Activated CD4-positive, alpha-beta memory T cell treated with anti-CD3 and anti-CD28 coated beads, Interleukin-2, amount 10 ng/mL, durations not matched to agents 7 days and 5 days (primary cell): ENCODE measurements at regions not wholly inside any gene's neighbourhood (a gene's known extent, or its start where the extent isn't known, plus 50 kb on each side); places are given as distances from the start of the nearest gene placed in this dataset.

ENCODE experiments used
- CTCF ChIA-PET: fragments of 350-600 bp; sonication (Branson Sonifier 250); formaldehyde crosslinking; loops from one replicate; lab custom pipeline; 2021; ENCODE audit warnings: antibody characterized with exemption, inconsistent platforms; lab: Charles Lee
- POLR2A ChIA-PET: fragments of 350-600 bp; sonication (Branson Sonifier 250); formaldehyde crosslinking; loops from one replicate; lab custom pipeline; 2021; ENCODE audit warnings: antibody characterized with exemption; lab: Charles Lee
- DNase-seq: peaks from one replicate; pipeline ENCODE4 v3.0.0-alpha.2; 2020
- H3K27ac Mint-ChIP-seq: one replicate; pipeline ENCODE4 v1.8.0; 2021; ENCODE audit warnings: mild to moderate bottlenecking, mixed read lengths
- H3K27me3 Mint-ChIP-seq: one replicate; pipeline ENCODE4 v1.8.0; 2021; ENCODE audit warnings: mixed read lengths
- H3K36me3 Mint-ChIP-seq: one replicate; pipeline ENCODE4 v1.8.0; 2021; ENCODE audit warnings: low read depth, mixed read lengths
- H3K4me1 Mint-ChIP-seq: one replicate; pipeline ENCODE4 v1.8.0; 2021; ENCODE audit warnings: mixed read lengths
- H3K4me3 Mint-ChIP-seq: one replicate; pipeline ENCODE4 v1.8.0; 2021; ENCODE audit warnings: mild to moderate bottlenecking, mixed read lengths
- H3K9me3 Mint-ChIP-seq: one replicate; pipeline ENCODE4 v1.8.0; 2021; ENCODE audit warnings: mixed read lengths

DNA sequence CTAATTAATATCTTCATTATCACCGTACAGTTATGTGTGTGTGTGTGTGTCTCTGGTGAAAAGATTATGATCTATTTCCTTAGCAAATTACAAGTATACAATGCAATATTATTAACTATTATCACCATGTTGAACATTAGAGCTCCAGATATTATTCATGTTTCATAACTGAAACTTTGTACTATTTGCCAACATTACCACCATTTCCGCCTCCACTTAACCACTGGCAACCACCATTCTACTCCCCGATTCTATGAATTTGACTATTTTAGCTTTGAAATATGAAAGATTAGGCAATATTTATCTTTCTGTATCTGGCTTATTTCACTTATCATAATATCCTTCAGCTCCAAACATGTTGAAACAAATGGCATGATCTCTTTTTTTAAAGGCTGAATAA, 717.9 kb downstream of the ARAP2 start:
- Mint-ChIP-seq H3K4me3 (no peak overlapping the region), H3K4me1 (no peaks in the 10 kb centered on the region), H3K9me3 (no peaks in the 10 kb centered on the region), H3K27ac (no peak overlapping the region), H3K27me3 (no peaks in the 10 kb centered on the region), H3K36me3 (no peaks in the 10 kb centered on the region)
- POLR2A ChIA-PET, result interaction anchor here (0.6 kb wide), 1 partner anchor 141 kb away, joined by 3 read pairs; no protein-coding TSS in a partner anchor
- no peak for DNase-seq
- CTCF ChIA-PET, result no interaction called here

GRCh38 chr4:35534962-35535361, 709.4 kb downstream of the ARAP2 start:
- Mint-ChIP-seq H3K36me3 (no peaks in the 10 kb centered on the region), H3K4me1 (no peaks in the 10 kb centered on the region), H3K4me3 (no peak overlapping the region), H3K27ac (no peak overlapping the region), H3K9me3 (no peaks in the 10 kb centered on the region), H3K27me3 (no peaks in the 10 kb centered on the region)
- ChIA-PET POLR2A (no interaction called here), CTCF (no interaction called here)
- no peak for DNase-seq

DNA sequence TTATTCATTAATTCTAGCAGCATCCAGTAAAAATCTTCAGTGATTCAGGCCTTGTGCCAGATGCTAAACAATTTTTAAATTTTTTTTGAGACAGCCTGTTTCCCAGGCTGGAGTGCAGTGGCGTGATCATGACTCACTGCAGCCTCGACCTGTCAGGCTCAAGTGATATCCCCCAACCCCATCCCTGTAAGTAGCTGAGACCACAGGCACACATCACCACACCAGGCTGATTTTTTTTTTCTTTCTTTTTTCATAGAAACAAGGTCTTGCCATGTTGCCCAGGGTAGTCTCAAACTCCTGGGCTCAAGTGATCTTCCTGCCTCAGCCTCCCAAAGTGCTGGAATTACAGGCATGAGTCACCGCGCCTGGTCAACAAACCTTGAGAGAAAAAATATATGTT, 705.5 kb downstream of the ARAP2 start:
- Mint-ChIP-seq H3K9me3 (peaks cover 2% of the 10 kb centered on the region), H3K36me3 (no peaks in the 10 kb centered on the region), H3K27ac (no peak overlapping the region), H3K4me1 (no peaks in the 10 kb centered on the region), H3K27me3 (no peaks in the 10 kb centered on the region), H3K4me3 (no peak overlapping the region)
- POLR2A ChIA-PET, result no interaction called here
- CTCF ChIA-PET, result no interaction called here
- no peak for DNase-seq

DNA sequence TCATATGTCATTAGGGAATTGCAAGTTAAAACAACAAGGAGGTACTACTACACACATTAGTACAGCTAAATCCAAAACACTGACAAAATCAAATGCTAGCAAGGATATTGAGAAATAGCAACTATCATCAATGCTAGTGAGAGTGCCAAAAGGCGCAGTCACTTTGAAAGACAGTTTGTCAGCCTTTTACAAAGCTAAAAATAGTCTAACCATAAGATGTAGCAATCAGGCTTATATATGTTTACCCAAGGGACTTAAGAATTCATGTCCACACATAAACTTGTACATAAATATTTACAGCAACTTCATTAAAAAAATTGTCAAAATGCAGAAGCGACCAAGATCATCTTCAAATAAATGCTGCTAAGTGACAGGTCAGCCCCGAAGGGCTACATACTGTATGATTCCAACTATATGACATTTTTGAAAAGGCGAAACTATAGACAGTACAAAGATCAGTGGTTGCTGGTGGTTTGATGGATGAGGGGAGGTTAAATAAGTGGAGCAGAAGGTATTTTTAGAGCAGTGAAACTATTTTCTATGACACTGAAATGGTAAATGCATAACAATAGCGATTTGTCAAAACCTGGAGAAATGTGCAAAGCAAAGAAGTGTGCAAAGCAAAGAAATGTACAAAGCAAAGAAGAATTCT, 704.8 kb downstream of the ARAP2 start:
- no peak overlapping the region for H3K27ac Mint-ChIP-seq
- peaks cover 2% of the 10 kb centered on the region for H3K9me3 Mint-ChIP-seq
- POLR2A ChIA-PET, result no interaction called here
- no peaks in the 10 kb centered on the region for H3K4me1 Mint-ChIP-seq
- CTCF ChIA-PET, result no interaction called here
- DNase-seq, result no peak
- H3K27me3 Mint-ChIP-seq, result no peaks in the 10 kb centered on the region
- H3K36me3 Mint-ChIP-seq, result no peaks in the 10 kb centered on the region
- no peak overlapping the region for H3K4me3 Mint-ChIP-seq

DNA sequence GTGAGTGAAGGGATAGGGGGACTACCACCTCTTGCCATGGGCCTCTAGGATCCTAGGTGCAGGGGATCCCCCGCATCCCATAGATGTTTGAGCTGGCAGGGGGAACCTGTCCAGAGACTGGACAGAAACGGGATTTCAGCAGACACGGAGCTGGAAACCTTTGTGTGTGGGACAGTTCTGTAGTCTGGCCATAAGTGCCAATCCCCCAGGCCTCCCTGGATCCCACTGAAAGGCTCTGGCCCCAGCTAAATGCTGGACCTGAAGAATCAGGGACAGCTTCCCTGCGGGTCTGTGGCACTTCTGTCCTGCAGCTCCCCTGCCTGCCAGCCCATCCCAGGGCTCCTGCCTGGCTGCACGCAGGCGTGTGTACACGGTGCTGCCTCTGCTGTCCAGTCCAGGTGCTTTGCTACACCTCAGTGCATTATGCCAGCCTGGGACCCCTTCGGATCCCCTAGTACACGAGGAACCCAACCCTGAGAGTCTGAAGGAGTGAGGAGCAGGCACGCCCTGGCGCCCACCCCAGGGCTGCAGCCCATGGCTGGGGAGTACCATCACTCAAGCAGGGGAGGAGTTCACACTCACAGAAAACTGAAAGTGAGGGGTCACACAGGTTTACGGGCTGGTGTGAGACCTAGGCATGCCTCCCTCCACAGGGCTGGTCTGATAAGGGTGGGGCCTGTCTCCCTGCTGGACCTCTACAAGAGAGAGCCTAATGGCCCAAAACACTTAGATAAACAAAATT, 703.0 kb downstream of the ARAP2 start:
- peaks cover 2% of the 10 kb centered on the region for H3K9me3 Mint-ChIP-seq
- H3K4me1 Mint-ChIP-seq, result no peaks in the 10 kb centered on the region
- H3K4me3 Mint-ChIP-seq, result no peak overlapping the region
- DNase-seq, result no peak
- ChIA-PET POLR2A (no interaction called here), CTCF (no interaction called here)
- H3K27ac Mint-ChIP-seq, result no peak overlapping the region
- H3K36me3 Mint-ChIP-seq, result no peaks in the 10 kb centered on the region
- H3K27me3 Mint-ChIP-seq, result no peaks in the 10 kb centered on the region

GRCh38 chr4:35541888-35542213, 702.5 kb downstream of the ARAP2 start:
- H3K27ac Mint-ChIP-seq, result no peak overlapping the region
- CTCF ChIA-PET, result no interaction called here
- H3K36me3 Mint-ChIP-seq, result no peaks in the 10 kb centered on the region
- POLR2A ChIA-PET, result no interaction called here
- peaks cover 2% of the 10 kb centered on the region for H3K9me3 Mint-ChIP-seq
- H3K4me1 Mint-ChIP-seq, result no peaks in the 10 kb centered on the region
- no peak overlapping the region for H3K4me3 Mint-ChIP-seq
- no peaks in the 10 kb centered on the region for H3K27me3 Mint-ChIP-seq
- no peak for DNase-seq

DNA sequence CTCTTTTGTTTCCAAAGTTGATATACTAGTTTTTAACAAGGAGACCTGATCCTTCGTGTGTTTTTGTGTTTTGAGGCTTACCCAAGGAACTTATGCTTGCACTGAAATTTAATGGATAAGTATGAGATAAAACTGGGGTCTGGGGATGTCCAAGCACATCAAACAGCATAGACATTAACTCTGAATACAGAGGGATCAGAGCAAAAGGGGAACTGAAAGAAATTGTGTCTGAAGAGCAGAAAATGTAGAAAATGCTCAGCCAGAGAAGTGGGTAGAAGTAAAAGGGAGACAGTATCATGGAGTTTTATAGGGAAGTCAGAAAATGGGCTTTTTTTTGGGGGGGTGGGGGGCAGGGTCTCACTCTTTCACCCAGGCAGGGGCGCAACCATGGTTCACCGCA, 695.4 kb downstream of the ARAP2 start:
- no peak for DNase-seq
- Mint-ChIP-seq H3K36me3 (no peaks in the 10 kb centered on the region), H3K27ac (no peak overlapping the region), H3K4me3 (no peak overlapping the region), H3K4me1 (no peaks in the 10 kb centered on the region), H3K9me3 (no peaks in the 10 kb centered on the region), H3K27me3 (no peaks in the 10 kb centered on the region)
- ChIA-PET CTCF (no interaction called here), POLR2A (no interaction called here)

DNA sequence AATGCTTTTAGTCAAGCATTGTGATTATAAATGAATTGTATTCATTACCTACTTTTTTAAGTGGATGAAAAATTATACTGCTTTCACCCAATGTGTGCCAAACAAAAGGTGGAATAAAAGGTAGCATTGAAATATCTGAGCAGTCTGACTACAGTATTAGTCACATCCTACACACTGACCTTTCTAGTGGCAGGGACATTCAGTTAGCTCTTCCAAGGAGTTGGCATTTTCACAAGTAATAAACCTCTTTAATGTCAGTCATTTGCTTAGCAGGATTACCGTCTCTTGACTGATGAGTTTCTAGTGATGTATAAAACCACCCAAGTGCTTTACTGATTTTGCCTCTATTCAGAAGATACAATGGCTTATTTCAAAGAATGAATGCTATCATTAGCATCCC, 687.9 kb downstream of the ARAP2 start:
- no peaks in the 10 kb centered on the region for H3K36me3 Mint-ChIP-seq
- no peak overlapping the region for H3K27ac Mint-ChIP-seq
- DNase-seq, result no peak
- H3K4me3 Mint-ChIP-seq, result no peak overlapping the region
- no peaks in the 10 kb centered on the region for H3K27me3 Mint-ChIP-seq
- CTCF ChIA-PET, result no interaction called here
- POLR2A ChIA-PET, result no interaction called here
- H3K4me1 Mint-ChIP-seq, result no peaks in the 10 kb centered on the region
- H3K9me3 Mint-ChIP-seq, result no peaks in the 10 kb centered on the region

GRCh38 chr4:35559559-35560365, 684.6 kb downstream of the ARAP2 start:
- CTCF ChIA-PET, result no interaction called here
- Mint-ChIP-seq H3K27me3 (no peaks in the 10 kb centered on the region), H3K27ac (no peak overlapping the region), H3K9me3 (no peaks in the 10 kb centered on the region), H3K4me1 (no peaks in the 10 kb centered on the region), H3K4me3 (no peak overlapping the region), H3K36me3 (no peaks in the 10 kb centered on the region)
- POLR2A ChIA-PET, result no interaction called here
- no peak for DNase-seq

DNA sequence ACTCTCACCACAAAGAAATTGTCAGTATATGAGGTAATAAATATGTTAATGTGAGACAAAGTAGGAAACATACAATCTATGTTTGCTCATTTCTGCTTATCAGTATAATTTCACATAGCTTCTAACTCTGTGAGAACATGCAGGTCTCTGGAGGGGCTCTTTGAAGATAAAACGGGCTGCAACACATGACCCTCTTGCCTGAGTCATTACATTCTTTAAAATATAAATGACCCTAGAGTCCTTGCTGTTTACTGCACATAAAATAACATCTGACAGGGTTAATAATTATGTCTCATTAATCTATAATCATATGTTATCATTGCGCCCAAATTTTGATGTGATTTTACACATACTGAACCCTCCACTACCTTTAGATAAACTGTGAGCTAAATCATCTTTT, 681.5 kb downstream of the ARAP2 start:
- H3K4me3 Mint-ChIP-seq, result no peak overlapping the region
- H3K27ac Mint-ChIP-seq, result no peak overlapping the region
- no peaks in the 10 kb centered on the region for H3K27me3 Mint-ChIP-seq
- H3K9me3 Mint-ChIP-seq, result no peaks in the 10 kb centered on the region
- ChIA-PET CTCF (no interaction called here), POLR2A (no interaction called here)
- no peak for DNase-seq
- no peaks in the 10 kb centered on the region for H3K4me1 Mint-ChIP-seq
- no peaks in the 10 kb centered on the region for H3K36me3 Mint-ChIP-seq

DNA sequence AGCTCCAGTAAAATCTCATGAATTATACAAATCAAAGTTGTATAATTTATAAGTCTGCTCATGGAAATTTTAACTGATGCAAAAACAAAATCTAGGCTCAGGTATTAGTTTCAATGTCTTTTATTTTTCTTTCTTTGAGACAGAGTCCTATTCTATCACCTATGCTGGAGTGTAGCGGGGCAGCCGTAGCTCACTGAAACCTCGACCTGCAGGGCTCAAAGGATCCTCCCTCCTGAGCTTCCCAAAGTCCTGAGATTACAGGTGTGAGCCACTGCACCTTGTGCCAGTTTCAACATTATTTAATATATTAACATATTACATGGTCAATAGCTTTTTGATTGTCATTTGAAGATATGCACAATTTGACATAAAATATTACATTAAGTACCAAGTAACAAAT, 678.7 kb downstream of the ARAP2 start:
- CTCF ChIA-PET, result no interaction called here
- POLR2A ChIA-PET, result no interaction called here
- no peak overlapping the region for H3K27ac Mint-ChIP-seq
- H3K4me1 Mint-ChIP-seq, result no peaks in the 10 kb centered on the region
- no peaks in the 10 kb centered on the region for H3K27me3 Mint-ChIP-seq
- no peak overlapping the region for H3K4me3 Mint-ChIP-seq
- DNase-seq, result no peak
- H3K9me3 Mint-ChIP-seq, result no peaks in the 10 kb centered on the region
- no peaks in the 10 kb centered on the region for H3K36me3 Mint-ChIP-seq

GRCh38 chr4:35591035-35591434, 653.3 kb downstream of the ARAP2 start:
- H3K36me3 Mint-ChIP-seq, result no peaks in the 10 kb centered on the region

DNA sequence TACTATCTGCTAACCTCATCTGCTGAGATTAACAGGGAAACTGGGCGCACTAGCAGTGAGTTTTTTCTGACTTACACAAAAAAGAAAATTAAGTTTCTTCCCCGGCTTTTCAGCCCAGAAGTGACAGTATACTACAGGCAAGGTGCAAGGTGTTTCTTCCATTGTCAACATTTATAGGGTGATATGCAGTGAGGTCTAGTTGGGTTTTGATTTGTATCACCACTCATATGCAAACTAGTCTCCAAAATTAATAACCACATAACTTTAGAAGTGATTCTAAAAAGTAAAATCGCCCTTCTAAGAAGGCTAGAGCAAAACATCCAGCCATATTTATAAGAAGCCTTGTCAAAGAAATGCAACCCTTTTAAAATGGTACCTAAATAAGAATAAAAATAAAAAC, 640.1 kb downstream of the ARAP2 start:
- Mint-ChIP-seq H3K27ac (no peak overlapping the region), H3K4me1 (no peaks in the 10 kb centered on the region), H3K36me3 (no peaks in the 10 kb centered on the region), H3K4me3 (no peak overlapping the region), H3K9me3 (no peaks in the 10 kb centered on the region), H3K27me3 (no peaks in the 10 kb centered on the region)
- no peak for DNase-seq
- CTCF ChIA-PET, result no interaction called here
- POLR2A ChIA-PET, result no interaction called here

More at GRCh38 chr4:35591035-35591434, 653.3 kb downstream of the ARAP2 start:
- DNase-seq, result no peak
- CTCF ChIA-PET, result no interaction called here
- POLR2A ChIA-PET, result no interaction called here
- H3K27ac Mint-ChIP-seq, result no peak overlapping the region
- H3K4me3 Mint-ChIP-seq, result no peak overlapping the region
- H3K27me3 Mint-ChIP-seq, result no peaks in the 10 kb centered on the region
- no peaks in the 10 kb centered on the region for H3K4me1 Mint-ChIP-seq
- H3K9me3 Mint-ChIP-seq, result no peaks in the 10 kb centered on the region
